Sigmoid colon (tissue), 6 donors: ENCODE measurements at regions not wholly inside any gene's neighbourhood (a gene's known extent, or its start where the extent isn't known, plus 50 kb on each side); places are given as distances from the start of the nearest gene placed in this dataset.

Experiments used
- DNase-seq: peaks from one replicate; pipeline ENCODE4 v3.0.0-alpha.2; 2019
- H3K27ac ChIP-seq, 4 donors: fragments of 200-600 bp; sonication (generic); one replicate each; pipeline ENCODE4 v1.5.1; 2016 to 2019; ENCODE audit warnings: mild to moderate bottlenecking in 1 of 4
- H3K27me3 ChIP-seq, 3 donors: fragments of 200-600 bp; sonication (generic); one replicate each; pipeline ENCODE4 v1.5.1; 2019; ENCODE audit warnings: mild to moderate bottlenecking in 1 of 3
- H3K36me3 ChIP-seq, 4 donors: fragments of 200-600 bp; sonication (generic); one replicate each; pipeline ENCODE4 v1.5.1; 2016 to 2019
- H3K4me1 ChIP-seq, 4 donors: fragments of 200-600 bp; sonication (generic); one replicate each; pipeline ENCODE4 v1.5.1; 2017 to 2019
- H3K4me3 ChIP-seq, 4 donors: fragments of 200-600 bp; sonication (generic); one replicate each; pipeline ENCODE4 v1.5.1; 2017 to 2019; ENCODE audit warnings: mild to moderate bottlenecking in 2 of 4, moderate library complexity in 1 of 4
- H3K9me3 ChIP-seq, 4 donors: fragments of 200-600 bp in 3 of 4; sonication (generic) in 3 of 4; one replicate each; pipeline versions ENCODE4 v1.5.1 to v1.6.1; 2013 to 2019
- CTCF ChIP-seq, 4 experiments: fragments of 450-650 bp in 3 of 4; fragments of 200-600 bp in 1 of 4; IDR thresholded peaks; one replicate each; pipeline ENCODE4 v1.5.1; 2016 to 2019; ENCODE audit warnings: antibody characterized with exemption in 4 of 4, mild to moderate bottlenecking in 3 of 4, moderate library complexity in 2 of 4
- EP300 ChIP-seq, 4 donors: sonication (generic); formaldehyde crosslinking; IDR thresholded peaks; one replicate each; pipeline ENCODE4 v1.6.1; 2017; ENCODE audit warnings: antibody characterized with exemption in 4 of 4
- POLR2A ChIP-seq, 2 donors: fragments of 450-650 bp; IDR thresholded peaks; one replicate each; pipeline ENCODE4 v1.6.1; 2016; ENCODE audit warnings: antibody characterized with exemption in 2 of 2, mild to moderate bottlenecking in 2 of 2, moderate library complexity in 2 of 2
- POLR2AphosphoS5 ChIP-seq, 4 donors: sonication (generic); formaldehyde crosslinking; IDR thresholded peaks; one replicate each; pipeline ENCODE4 v1.6.1; 2017; ENCODE audit warnings: antibody characterized with exemption in 4 of 4
- WGBS, 2 donors: extraction: QIAGEN DNeasy Blood & Tissue Kit; methylation state at CpG; one replicate each; pipeline ENCODE4 v1.1.7; 2013; 5-methylcytosine and 5-hydroxymethylcytosine counted together
- intact Hi-C: fragments of 100-400 bp; cut with DNase I; formaldehyde crosslinking; loops from one replicate; pipeline ENCODE4 v1.15.1; 2023
- donor health status: healthy with polysubstance abuse.
- donor health status: healthy.

- no peak for DNase-seq
- H3K9me3 ChIP-seq, result peaks cover 0 to 3% (median 0%) of the 10 kb centered on the region in 4 donors
- no peaks in the 10 kb centered on the region for H3K27me3 ChIP-seq
- H3K27ac ChIP-seq, result no peak overlapping the region
- intact Hi-C loops, result no loop called here
- no peaks in the 10 kb centered on the region for H3K4me1 ChIP-seq
- no peak overlapping the region for H3K4me3 ChIP-seq
- TF ChIP-seq CTCF (IDR thresholded peaks at IDR 0.05) (no peak), POLR2AphosphoS5 (IDR thresholded peaks at IDR 0.05) (no peak), EP300 (IDR thresholded peaks at IDR 0.05) (no peak), POLR2A (IDR thresholded peaks at IDR 0.05) (no peak)
- H3K36me3 ChIP-seq, result no peaks in the 10 kb centered on the region
These were observed 166.1 kb downstream of the ANKRD30B start for GRCh38 chr18:14914121-14914520.

GRCh38 chr18:14914771-14915170, 166.8 kb downstream of the ANKRD30B start:
- DNase-seq, result no peak
- no peak overlapping the region for H3K4me3 ChIP-seq
- H3K27me3 ChIP-seq, result no peaks in the 10 kb centered on the region
- H3K36me3 ChIP-seq, result no peaks in the 10 kb centered on the region
- intact Hi-C loops, result no loop called here
- peaks cover 0 to 3% (median 0%) of the 10 kb centered on the region in 4 donors for H3K9me3 ChIP-seq
- 74 to 88% methylated on average over 3 of the region's 3 CpGs for WGBS, 2 donors
- no peak overlapping the region for H3K27ac ChIP-seq
- TF ChIP-seq POLR2A (IDR thresholded peaks at IDR 0.05) (no peak), EP300 (IDR thresholded peaks at IDR 0.05) (no peak), CTCF (IDR thresholded peaks at IDR 0.05) (no peak), POLR2AphosphoS5 (IDR thresholded peaks at IDR 0.05) (no peak)
- H3K4me1 ChIP-seq, result no peaks in the 10 kb centered on the region

GRCh38 chr18:14916181-14916580, 168.2 kb downstream of the ANKRD30B start:
- H3K4me3 ChIP-seq, result no peak overlapping the region
- no peak overlapping the region for H3K27ac ChIP-seq
- H3K4me1 ChIP-seq, result no peaks in the 10 kb centered on the region
- no peak for DNase-seq
- no peaks in the 10 kb centered on the region for H3K36me3 ChIP-seq
- 55 to 81% methylated on average over 1 of the region's 1 CpG for WGBS, 2 donors
- H3K9me3 ChIP-seq, result peaks cover 0 to 3% (median 0%) of the 10 kb centered on the region in 4 donors
- no peaks in the 10 kb centered on the region for H3K27me3 ChIP-seq
- intact Hi-C loops, result no loop called here
- TF ChIP-seq EP300 (IDR thresholded peaks at IDR 0.05), result no peak
- TF ChIP-seq POLR2AphosphoS5 (IDR thresholded peaks at IDR 0.05), result no peak
- no peak for TF ChIP-seq CTCF (IDR thresholded peaks at IDR 0.05)
- TF ChIP-seq POLR2A (IDR thresholded peaks at IDR 0.05), result no peak

GRCh38 chr18:14916851-14917250, 168.9 kb downstream of the ANKRD30B start:
- 84 to 92% methylated on average over 6 of the region's 6 CpGs for WGBS, 2 donors
- H3K27me3 ChIP-seq, result no peaks in the 10 kb centered on the region
- no peak overlapping the region for H3K27ac ChIP-seq
- H3K4me3 ChIP-seq, result no peak overlapping the region
- no peaks in the 10 kb centered on the region for H3K4me1 ChIP-seq
- peaks cover 0 to 3% (median 0%) of the 10 kb centered on the region in 4 donors for H3K9me3 ChIP-seq
- no peak for DNase-seq
- no peak for TF ChIP-seq POLR2A (IDR thresholded peaks at IDR 0.05)
- no peak for TF ChIP-seq EP300 (IDR thresholded peaks at IDR 0.05)
- no peak for TF ChIP-seq CTCF (IDR thresholded peaks at IDR 0.05)
- no peak for TF ChIP-seq POLR2AphosphoS5 (IDR thresholded peaks at IDR 0.05)
- intact Hi-C loops, result no loop called here
- H3K36me3 ChIP-seq, result no peaks in the 10 kb centered on the region

- no peaks in the 10 kb centered on the region for H3K36me3 ChIP-seq
- no peak for DNase-seq
- H3K4me3 ChIP-seq, result no peak overlapping the region
- intact Hi-C loops, result no loop called here
- H3K4me1 ChIP-seq, result no peaks in the 10 kb centered on the region
- TF ChIP-seq CTCF (IDR thresholded peaks at IDR 0.05) (no peak), EP300 (IDR thresholded peaks at IDR 0.05) (no peak), POLR2A (IDR thresholded peaks at IDR 0.05) (no peak), POLR2AphosphoS5 (IDR thresholded peaks at IDR 0.05) (no peak)
- no peak overlapping the region for H3K27ac ChIP-seq
- peaks cover 0 to 3% (median 0%) of the 10 kb centered on the region in 4 donors for H3K9me3 ChIP-seq
- WGBS, 2 donors, result 79 to 91% methylated on average over 3 of the region's 3 CpGs
- no peaks in the 10 kb centered on the region for H3K27me3 ChIP-seq
These were observed 169.3 kb downstream of the ANKRD30B start for GRCh38 chr18:14917311-14917710.
